GM23248 (cell line): ENCODE measurements at regions not wholly inside any gene's neighbourhood (a gene's known extent, or its start where the extent isn't known, plus 50 kb on each side); places are given as distances from the start of the nearest gene placed in this dataset.

Experiments
- DNase-seq: peaks from one replicate; pipeline ENCODE4 v3.0.0-alpha.2; 2015
- H2AFZ ChIP-seq: fragments of 200-600 bp; sonication (generic); 2 replicates; pipeline ENCODE4 v1.6.1; 2016; ENCODE audit warnings: antibody characterized with exemption
- H3F3A ChIP-seq: fragments of 200-600 bp; sonication (generic); 2 replicates; pipeline ENCODE4 v1.6.1; 2016; ENCODE audit warnings: mild to moderate bottlenecking, antibody characterized with exemption, mixed run types; ENCODE audit not compliant: insufficient read depth
- H3K27ac ChIP-seq: fragments of 200-600 bp; sonication (generic); 2 replicates; pipeline ENCODE4 v1.5.1; 2016; ENCODE audit warnings: mild to moderate bottlenecking
- H3K27me3 ChIP-seq: fragments of 200-600 bp; sonication (generic); replicated peaks from 2 replicates; pipeline ENCODE4 v1.6.1; 2016; ENCODE audit warnings: mild to moderate bottlenecking; ENCODE audit not compliant: insufficient read depth
- H3K36me3 ChIP-seq: fragments of 200-600 bp; sonication (generic); 2 replicates; pipeline ENCODE4 v1.6.1; 2016; ENCODE audit warnings: low read depth, mild to moderate bottlenecking
- H3K4me1 ChIP-seq: fragments of 200-600 bp; sonication (generic); 2 replicates; pipeline ENCODE4 v1.6.1; 2016; ENCODE audit warnings: mild to moderate bottlenecking; ENCODE audit not compliant: insufficient read depth
- H3K4me2 ChIP-seq: fragments of 200-600 bp; sonication (generic); one replicate; pipeline ENCODE4 v1.6.1; 2016; ENCODE audit warnings: mild to moderate bottlenecking; ENCODE audit not compliant: unreplicated experiment
- H3K4me3 ChIP-seq: fragments of 200-600 bp; sonication (generic); 2 replicates; pipeline ENCODE4 v1.5.1; 2016; ENCODE audit warnings: mild to moderate bottlenecking
- H3K79me2 ChIP-seq: fragments of 200-600 bp; sonication (generic); 2 replicates; pipeline ENCODE4 v1.6.1; 2016; ENCODE audit warnings: mild to moderate bottlenecking; ENCODE audit not compliant: insufficient read depth
- H3K9ac ChIP-seq: fragments of 200-600 bp; sonication (generic); 2 replicates; pipeline ENCODE4 v1.6.1; 2016; ENCODE audit warnings: mild to moderate bottlenecking
- H3K9me2 ChIP-seq: fragments of 200-600 bp; sonication (generic); 2 replicates; pipeline ENCODE4 v1.6.1; 2016; ENCODE audit warnings: mixed run types, mild to moderate bottlenecking, moderate library complexity; ENCODE audit not compliant: insufficient read depth
- H3K9me3 ChIP-seq: fragments of 200-600 bp; sonication (generic); one replicate; pipeline ENCODE4 v1.6.1; 2017; ENCODE audit warnings: low read depth
- H4K20me1 ChIP-seq: fragments of 200-600 bp; sonication (generic); 2 replicates; pipeline ENCODE4 v1.6.0; 2016; ENCODE audit not compliant: insufficient read depth
- EZH2 ChIP-seq: fragments of 200-600 bp; sonication (generic); IDR thresholded peaks from 2 replicates; pipeline ENCODE4 v1.6.1; 2018; ENCODE audit warnings: antibody characterized with exemption, mild to moderate bottlenecking; ENCODE audit not compliant: insufficient read depth, poor library complexity, severe bottlenecking
- EZH2phosphoT487 ChIP-seq: fragments of 200-600 bp; sonication (generic); IDR thresholded peaks from 2 replicates; pipeline ENCODE4 v1.6.1; 2018; ENCODE audit warnings: antibody characterized with exemption, moderate library complexity, mild to moderate bottlenecking, low read depth; ENCODE audit not compliant: insufficient read depth
- WGBS, 2 experiments: methylation state at CpG; one replicate each; pipeline ENCODE4 v1.1.6; 2015 to 2017; ENCODE audit warnings: low lambda C conversion rate in 2 of 2, low coverage in 1 of 2; ENCODE audit errors: missing lambda C conversion rate in 2 of 2; 5-methylcytosine and 5-hydroxymethylcytosine counted together
- in situ Hi-C: fragments of 300-500 bp; cut with MboI; formaldehyde crosslinking; loops from 2 replicates; pipeline ENCODE4 v1.15.0; 2020

GRCh38 chr3:111369958-111370357, 172.0 kb upstream of the CD96 start:
- H3K27ac ChIP-seq: no peak overlapping the region
- peaks cover 7% of the 10 kb centered on the region; the same call in 1 of the 2 replicates for H3K4me1 ChIP-seq
- H3K9me3 ChIP-seq: no peaks in the 10 kb centered on the region
- H3K79me2 ChIP-seq: no peaks in the 10 kb centered on the region
- H3K4me3 ChIP-seq: no peak overlapping the region
- no peak overlapping the region for H3K4me2 ChIP-seq
- H3K9ac ChIP-seq: no peak overlapping the region
- H3K36me3 ChIP-seq: no peaks in the 10 kb centered on the region
- no peak overlapping the region for H2AFZ ChIP-seq
- TF ChIP-seq EZH2: no peak
- TF ChIP-seq EZH2phosphoT487: no peak
- DNase-seq: peak; percentile 3
- no peaks in the 10 kb centered on the region for H4K20me1 ChIP-seq
- no peaks in the 10 kb centered on the region for H3K9me2 ChIP-seq
- no peaks in the 10 kb centered on the region for H3K27me3 ChIP-seq
- in situ Hi-C loops: no loop called here
- H3F3A ChIP-seq: no peaks in the 10 kb centered on the region

- Histone ChIP-seq H2AFZ (no peak overlapping the region), H3K27me3 (no peaks in the 10 kb centered on the region), H3K9ac (no peak overlapping the region), H3K4me3 (no peak overlapping the region), H3K4me1 (peaks cover 7% of the 10 kb centered on the region; the same call in 1 of the 2 replicates), H3K79me2 (no peaks in the 10 kb centered on the region), H3K36me3 (no peaks in the 10 kb centered on the region), H3K9me2 (no peaks in the 10 kb centered on the region), H3K4me2 (no peak overlapping the region), H3K27ac (no peak overlapping the region), H3K9me3 (no peaks in the 10 kb centered on the region), H3F3A (no peaks in the 10 kb centered on the region), H4K20me1 (no peaks in the 10 kb centered on the region)
- in situ Hi-C loops: no loop called here
- no peak for DNase-seq
- WGBS, 2 experiments: 76 to 89% methylated on average over 3 of the region's 3 CpGs
- TF ChIP-seq EZH2phosphoT487 (no peak), EZH2 (no peak)
Measured at GRCh38 chr3:111373239-111373638, 168.8 kb upstream of the CD96 start.

GRCh38 chr3:111373861-111374260, 168.1 kb upstream of the CD96 start:
- H3K27ac ChIP-seq: no peak overlapping the region
- peaks cover 7% of the 10 kb centered on the region; the same call in 1 of the 2 replicates for H3K4me1 ChIP-seq
- H3K27me3 ChIP-seq: no peaks in the 10 kb centered on the region
- in situ Hi-C loops: no loop called here
- H3F3A ChIP-seq: no peaks in the 10 kb centered on the region
- no peak for TF ChIP-seq EZH2
- no peaks in the 10 kb centered on the region for H3K9me2 ChIP-seq
- no peaks in the 10 kb centered on the region for H4K20me1 ChIP-seq
- H3K9ac ChIP-seq: no peak overlapping the region
- no peaks in the 10 kb centered on the region for H3K36me3 ChIP-seq
- H3K4me2 ChIP-seq: no peak overlapping the region
- H3K4me3 ChIP-seq: no peak overlapping the region
- no peak overlapping the region for H2AFZ ChIP-seq
- H3K9me3 ChIP-seq: no peaks in the 10 kb centered on the region
- peak; percentile 14 for DNase-seq
- H3K79me2 ChIP-seq: no peaks in the 10 kb centered on the region

- WGBS, 2 experiments: 71 to 77% methylated on average over 4 of the region's 4 CpGs
- TF ChIP-seq EZH2 (no peak), EZH2phosphoT487 (no peak)
- no peak overlapping the region for H3K4me3 ChIP-seq
- no peaks in the 10 kb centered on the region for H3K79me2 ChIP-seq
- no peak overlapping the region for H2AFZ ChIP-seq
- H4K20me1 ChIP-seq: no peaks in the 10 kb centered on the region
- H3K4me1 ChIP-seq: no peaks in the 10 kb centered on the region
- no peak for DNase-seq
- H3K27ac ChIP-seq: no peak overlapping the region
- H3K36me3 ChIP-seq: no peaks in the 10 kb centered on the region
- no peak overlapping the region for H3K4me2 ChIP-seq
- no peaks in the 10 kb centered on the region for H3K9me2 ChIP-seq
- H3K27me3 ChIP-seq: no peaks in the 10 kb centered on the region
- no peaks in the 10 kb centered on the region for H3F3A ChIP-seq
- in situ Hi-C loops: no loop called here
- H3K9ac ChIP-seq: no peak overlapping the region
- no peaks in the 10 kb centered on the region for H3K9me3 ChIP-seq
Measured at GRCh38 chr3:111385971-111386495, 156.0 kb upstream of the CD96 start.

GRCh38 chr3:111392894-111393398, 149.1 kb upstream of the CD96 start:
- Histone ChIP-seq H3K9me3 (no peaks in the 10 kb centered on the region), H3K27ac (no peak overlapping the region), H3K36me3 (no peaks in the 10 kb centered on the region), H2AFZ (no peak overlapping the region), H3K4me1 (no peaks in the 10 kb centered on the region), H3K9ac (no peak overlapping the region), H3K4me3 (no peak overlapping the region), H4K20me1 (no peaks in the 10 kb centered on the region), H3K27me3 (no peaks in the 10 kb centered on the region), H3K9me2 (no peaks in the 10 kb centered on the region), H3K4me2 (no peak overlapping the region), H3F3A (no peaks in the 10 kb centered on the region), H3K79me2 (no peaks in the 10 kb centered on the region)
- TF ChIP-seq EZH2 (no peak), EZH2phosphoT487 (no peak)
- 38 to 46% methylated on average over 2 of the region's 2 CpGs for WGBS, 2 experiments
- no peak for DNase-seq
- in situ Hi-C loops: no loop called here
